Trophoblast cell (in vitro differentiated cells and primary cell): ENCODE measurements at regions not wholly inside any gene's neighbourhood (a gene's known extent, or its start where the extent isn't known, plus 50 kb on each side); places are given as distances from the start of the nearest gene placed in this dataset.

Source experiments
- DNase-seq, 2 donors: peaks; one replicate each; pipeline ENCODE4 v3.0.0-alpha.2; 2016
- H2AFZ ChIP-seq: 2 replicates; pipeline ENCODE4 v1.6.1; 2013; ENCODE audit warnings: low read length, moderate library complexity, mild to moderate bottlenecking; ENCODE audit not compliant: insufficient read depth, poor library complexity
- H2AK5ac ChIP-seq: 2 replicates; pipeline ENCODE4 v1.6.1; 2013; ENCODE audit warnings: mild to moderate bottlenecking, low read length
- H2BK120ac ChIP-seq: 2 replicates; pipeline ENCODE4 v1.6.1; 2013; ENCODE audit warnings: low read length, mild to moderate bottlenecking, moderate library complexity; ENCODE audit not compliant: insufficient read depth, poor library complexity
- H2BK12ac ChIP-seq: 2 replicates; pipeline ENCODE4 v1.6.1; 2013; ENCODE audit warnings: mild to moderate bottlenecking, low read length, moderate library complexity
- H2BK5ac ChIP-seq: 2 replicates; pipeline ENCODE4 v1.6.1; 2013; ENCODE audit warnings: low read length, low read depth, moderate library complexity, mild to moderate bottlenecking; ENCODE audit not compliant: poor library complexity
- H3K14ac ChIP-seq: 2 replicates; pipeline ENCODE4 v1.6.1; 2013; ENCODE audit warnings: mild to moderate bottlenecking, low read length
- H3K18ac ChIP-seq: 2 replicates; pipeline ENCODE4 v1.6.1; 2013; ENCODE audit warnings: mild to moderate bottlenecking, low read length
- H3K23ac ChIP-seq: 2 replicates; pipeline ENCODE4 v1.6.1; 2013; ENCODE audit warnings: low read length
- H3K27ac ChIP-seq: 2 replicates; pipeline ENCODE4 v1.5.1; 2013; ENCODE audit warnings: low read depth, mild to moderate bottlenecking, inconsistent platforms, low read length, moderate library complexity
- H3K27me3 ChIP-seq: 2 replicates; pipeline ENCODE4 v1.6.1; 2013; ENCODE audit warnings: inconsistent platforms, mild to moderate bottlenecking, low read length, moderate library complexity; ENCODE audit not compliant: insufficient read depth
- H3K36me3 ChIP-seq, 2 experiments: 1 replicate in 1 of 2; 2 replicates in 1 of 2; pipeline ENCODE4 v1.6.1; 2013; ENCODE audit warnings: low read length in 2 of 2, mild to moderate bottlenecking in 2 of 2, moderate library complexity in 1 of 2; ENCODE audit not compliant: insufficient read depth in 2 of 2, control insufficient read depth in 1 of 2
- H3K4ac ChIP-seq: 2 replicates; pipeline ENCODE4 v1.6.1; 2013; ENCODE audit warnings: low read depth, mild to moderate bottlenecking, low read length, moderate library complexity
- H3K4me1 ChIP-seq, 2 experiments: 1 replicate in 1 of 2; 2 replicates in 1 of 2; pipeline ENCODE4 v1.6.1; 2013; ENCODE audit warnings: low read length in 2 of 2, mild to moderate bottlenecking in 2 of 2, moderate library complexity in 1 of 2; ENCODE audit not compliant: insufficient read depth in 2 of 2, control insufficient read depth in 1 of 2
- H3K4me2 ChIP-seq: 2 replicates; pipeline ENCODE4 v1.6.1; 2013; ENCODE audit warnings: inconsistent platforms, mild to moderate bottlenecking, low read length, moderate library complexity
- H3K4me3 ChIP-seq: 2 replicates; pipeline ENCODE4 v1.5.1; 2013; ENCODE audit warnings: mild to moderate bottlenecking, low read depth, low read length, inconsistent platforms
- H3K79me1 ChIP-seq: one replicate; pipeline ENCODE4 v1.6.1; 2013; ENCODE audit warnings: low read length
- H3K79me2 ChIP-seq: 2 replicates; pipeline ENCODE4 v1.6.1; 2013; ENCODE audit warnings: low read length, mild to moderate bottlenecking; ENCODE audit not compliant: control insufficient read depth, insufficient read depth, poor library complexity
- H3K9ac ChIP-seq: 2 replicates; pipeline ENCODE4 v1.6.1; 2013; ENCODE audit warnings: mild to moderate bottlenecking, low read length
- H3K9me3 ChIP-seq: 2 replicates; pipeline ENCODE4 v1.6.1; 2013; ENCODE audit warnings: low read depth, mild to moderate bottlenecking, control low read depth, inconsistent platforms, low read length; ENCODE audit not compliant: insufficient read depth
- H4K12ac ChIP-seq: 2 replicates; pipeline ENCODE4 v1.6.1; 2013; ENCODE audit warnings: low read depth, mild to moderate bottlenecking, low read length, moderate library complexity
- H4K8ac ChIP-seq: 2 replicates; pipeline ENCODE4 v1.6.1; 2013; ENCODE audit warnings: low read depth, mild to moderate bottlenecking, low read length, moderate library complexity
- H4K91ac ChIP-seq: one replicate; pipeline ENCODE4 v1.6.1; 2013; ENCODE audit warnings: low read depth, mild to moderate bottlenecking, low read length, moderate library complexity
- WGBS: extraction: QIAGEN DNeasy Blood & Tissue Kit; methylation state at CpG from one replicate; pipeline ENCODE4 v1.1.7; 2013; ENCODE audit warnings: missing lambda C conversion rate; ENCODE audit not compliant: insufficient read length, insufficient coverage; ENCODE audit errors: extremely low coverage; 5-methylcytosine and 5-hydroxymethylcytosine counted together

DNA sequence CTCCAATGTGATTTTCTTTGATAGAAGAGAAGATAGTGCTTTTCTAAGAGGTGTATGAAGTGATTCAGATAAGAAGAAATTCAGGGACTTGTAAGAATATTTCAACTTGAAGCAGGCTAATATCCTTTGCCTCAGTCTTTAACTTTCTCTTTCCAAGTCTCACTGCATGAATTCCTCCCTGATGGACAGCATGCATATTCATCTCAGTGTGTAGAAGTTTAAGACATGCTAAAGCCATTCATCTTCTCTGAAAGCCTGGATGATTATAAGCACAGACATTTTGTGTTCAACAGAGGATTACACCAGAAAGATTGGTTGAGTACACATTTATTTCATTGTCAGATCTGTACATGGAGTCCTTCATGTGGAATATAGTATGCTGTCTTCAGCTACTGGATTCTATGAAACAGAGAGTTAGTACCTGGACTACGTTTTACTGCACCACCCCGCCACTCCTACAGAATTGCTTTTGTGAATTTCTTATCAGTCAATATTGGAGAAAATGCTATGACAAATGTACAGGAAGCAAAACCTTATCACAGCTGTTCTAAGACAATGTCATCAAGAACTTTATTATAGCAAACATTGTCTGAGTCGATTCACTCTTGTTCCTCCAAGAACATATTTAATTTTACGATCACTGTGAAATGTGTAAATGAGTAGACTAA lies 1346.1 kb downstream of the OTOL1 start:
- H4K8ac ChIP-seq, result no peak overlapping the region
- H4K91ac ChIP-seq, result no peak overlapping the region
- H3K27me3 ChIP-seq, result no peaks in the 10 kb centered on the region
- no peaks in the 10 kb centered on the region for H3K79me2 ChIP-seq
- H3K23ac ChIP-seq, result no peak overlapping the region
- no peak overlapping the region for H2BK5ac ChIP-seq
- no peaks in the 10 kb centered on the region for H3K79me1 ChIP-seq
- no CpG with 5 or more reads among the region's 4 CpGs for WGBS
- H3K18ac ChIP-seq, result no peak overlapping the region
- no peak overlapping the region for H2AK5ac ChIP-seq
- no peak overlapping the region for H3K14ac ChIP-seq
- H2BK120ac ChIP-seq, result no peak overlapping the region
- DNase-seq, result no peak
- H3K9ac ChIP-seq, result no peak overlapping the region
- H3K4me3 ChIP-seq, result no peak overlapping the region
- H3K36me3 ChIP-seq, result no peaks in the 10 kb centered on the region
- H3K9me3 ChIP-seq, result no peaks in the 10 kb centered on the region
- H2BK12ac ChIP-seq, result no peak overlapping the region
- H2AFZ ChIP-seq, result no peak overlapping the region
- H3K4me1 ChIP-seq, result no peaks in the 10 kb centered on the region
- H3K4ac ChIP-seq, result no peak overlapping the region
- no peak overlapping the region for H3K4me2 ChIP-seq
- H3K27ac ChIP-seq, result no peak overlapping the region
- no peak overlapping the region for H4K12ac ChIP-seq

GRCh38 chr3:162845918-162846317 lies 1349.3 kb downstream of the OTOL1 start:
- Histone ChIP-seq H3K4me2 (no peak overlapping the region), H3K4me3 (no peak overlapping the region), H3K9me3 (no peaks in the 10 kb centered on the region), H3K36me3 (no peaks in the 10 kb centered on the region), H4K12ac (no peak overlapping the region), H2BK120ac (no peak overlapping the region), H4K91ac (no peak overlapping the region), H3K23ac (no peak overlapping the region), H3K79me1 (no peaks in the 10 kb centered on the region), H3K27me3 (no peaks in the 10 kb centered on the region), H3K27ac (no peak overlapping the region), H3K14ac (no peak overlapping the region), H3K4me1 (no peaks in the 10 kb centered on the region), H2BK5ac (no peak overlapping the region), H3K9ac (no peak overlapping the region), H4K8ac (no peak overlapping the region), H2AK5ac (no peak overlapping the region), H3K79me2 (no peaks in the 10 kb centered on the region), H2BK12ac (no peak overlapping the region), H2AFZ (no peak overlapping the region), H3K4ac (no peak overlapping the region), H3K18ac (no peak overlapping the region)
- DNase-seq, result no peak
- no CpG with 5 or more reads among the region's 6 CpGs for WGBS

- no peak overlapping the region for H2BK12ac ChIP-seq
- no peak overlapping the region for H4K12ac ChIP-seq
Measured at GRCh38 chr3:162847511-162847910, 1350.9 kb downstream of the OTOL1 start.

DNA sequence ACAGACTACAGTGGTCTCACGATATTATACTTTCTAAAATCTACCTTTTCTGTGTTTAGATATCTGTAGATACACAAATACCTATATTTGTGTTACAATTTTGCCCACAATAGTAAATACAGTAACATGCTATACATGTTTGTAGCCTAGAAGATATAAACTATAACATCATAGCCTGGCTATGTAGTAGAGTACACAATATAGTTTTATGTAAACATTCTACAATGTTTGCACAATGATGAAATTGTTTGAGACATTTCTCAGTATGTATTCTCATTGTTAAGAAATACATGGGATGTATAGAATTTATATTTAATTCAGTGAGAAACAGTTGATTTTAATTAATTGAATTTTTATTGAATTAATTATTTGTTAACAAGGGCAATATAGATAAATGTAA lies 1367.0 kb downstream of the OTOL1 start:
- Histone ChIP-seq H3K79me1 (no peaks in the 10 kb centered on the region), H2BK5ac (no peak overlapping the region), H2AFZ (no peak overlapping the region), H3K18ac (no peak overlapping the region), H3K27me3 (no peaks in the 10 kb centered on the region), H4K12ac (no peak overlapping the region), H2BK120ac (no peak overlapping the region), H3K14ac (no peak overlapping the region), H2BK12ac (no peak overlapping the region), H3K23ac (no peak overlapping the region), H2AK5ac (no peak overlapping the region), H3K9me3 (no peaks in the 10 kb centered on the region), H3K4me2 (no peak overlapping the region), H3K79me2 (no peaks in the 10 kb centered on the region), H4K91ac (no peak overlapping the region), H4K8ac (no peak overlapping the region), H3K4me1 (no peaks in the 10 kb centered on the region), H3K4me3 (no peak overlapping the region), H3K4ac (no peak overlapping the region), H3K9ac (no peak overlapping the region), H3K36me3 (no peaks in the 10 kb centered on the region), H3K27ac (no peak overlapping the region)
- no CpG with 5 or more reads among the region's 1 CpG for WGBS
- no peak for DNase-seq

More at GRCh38 chr3:162847511-162847910, 1350.9 kb downstream of the OTOL1 start:
- Histone ChIP-seq H2BK5ac (no peak overlapping the region), H3K14ac (no peak overlapping the region), H4K8ac (no peak overlapping the region), H3K4me1 (no peaks in the 10 kb centered on the region), H3K4ac (no peak overlapping the region), H3K4me3 (no peak overlapping the region), H2AFZ (no peak overlapping the region), H3K79me2 (no peaks in the 10 kb centered on the region), H2BK120ac (no peak overlapping the region), H3K27ac (no peak overlapping the region), H2AK5ac (no peak overlapping the region), H3K79me1 (no peaks in the 10 kb centered on the region), H4K91ac (no peak overlapping the region), H3K18ac (no peak overlapping the region), H3K9ac (no peak overlapping the region), H3K9me3 (no peaks in the 10 kb centered on the region), H3K4me2 (no peak overlapping the region), H3K23ac (no peak overlapping the region), H3K27me3 (no peaks in the 10 kb centered on the region), H3K36me3 (no peaks in the 10 kb centered on the region)
- no peak for DNase-seq
